GM12891 (cell line): ENCODE measurements at regions not wholly inside any gene's neighbourhood (a gene's known extent, or its start where the extent isn't known, plus 50 kb on each side); places are given as distances from the start of the nearest gene placed in this dataset.

ENCODE experiments used
- POLR2A ChIP-seq: IDR thresholded peaks from 2 replicates; pipeline ENCODE4 v1.6.1; 2011; ENCODE audit warnings: low read depth, low read length, control low read depth
- POLR2AphosphoS5 ChIP-seq: IDR thresholded peaks from 2 replicates; pipeline ENCODE4 v1.6.1; 2011; ENCODE audit warnings: low read depth, low read length, control low read depth
- POU2F2 ChIP-seq: IDR thresholded peaks from 2 replicates; pipeline ENCODE4 v1.6.1; 2011; ENCODE audit warnings: low read depth, mild to moderate bottlenecking, control low read depth, low read length, moderate library complexity
- SPI1 ChIP-seq: IDR thresholded peaks from 2 replicates; pipeline ENCODE4 v1.6.1; 2011; ENCODE audit warnings: low read depth, low read length, control low read depth
- TAF1 ChIP-seq: IDR thresholded peaks from 2 replicates; pipeline ENCODE4 v1.6.1; 2011; ENCODE audit warnings: low read depth, low read length, control low read depth

- TF ChIP-seq TAF1 (no peak), POLR2AphosphoS5 (no peak), POLR2A (no peak), POU2F2 (no peak), SPI1 (no peak)
These were observed 177.6 kb downstream of the HHIPL2 start for GRCh38 chr1:222370081-222370912.
